NT2/D1 (cell line): ENCODE measurements at regions not wholly inside any gene's neighbourhood (a gene's known extent, or its start where the extent isn't known, plus 50 kb on each side); places are given as distances from the start of the nearest gene placed in this dataset.

Experiments used
- DNase-seq: peaks from one replicate; pipeline ENCODE4 v3.0.0-alpha.2; 2011; ENCODE audit warnings: low read depth, low spot score
- H3K27me3 ChIP-seq: 2 replicates; pipeline ENCODE4 v1.6.0; 2011; ENCODE audit warnings: mild to moderate bottlenecking; ENCODE audit not compliant: insufficient read length, insufficient read depth
- H3K36me3 ChIP-seq: 2 replicates; pipeline ENCODE4 v1.6.1; 2011; ENCODE audit warnings: mild to moderate bottlenecking, low read length, mixed read lengths; ENCODE audit not compliant: insufficient read depth, insufficient read length
- H3K4me1 ChIP-seq: 2 replicates; pipeline ENCODE4 v1.5.1; 2011; ENCODE audit not compliant: insufficient read depth, insufficient read length
- H3K4me3 ChIP-seq: 2 replicates; pipeline ENCODE4 v1.5.1; 2011; ENCODE audit warnings: low read depth; ENCODE audit not compliant: insufficient read length
- H3K9ac ChIP-seq: 2 replicates; pipeline ENCODE4 v1.6.0; 2011; ENCODE audit warnings: low read depth; ENCODE audit not compliant: insufficient read length
- H3K9me3 ChIP-seq: 2 replicates; pipeline ENCODE4 v1.5.1; 2011; ENCODE audit warnings: mild to moderate bottlenecking, low read length; ENCODE audit not compliant: insufficient read depth
- SUZ12 ChIP-seq: IDR thresholded peaks from 2 replicates; pipeline ENCODE4 v1.6.1; 2011; ENCODE audit not compliant: insufficient read length, insufficient read depth; ENCODE audit errors: extremely low read depth
- YY1 ChIP-seq: IDR thresholded peaks from 2 replicates; pipeline ENCODE4 v1.6.1; 2011; ENCODE audit not compliant: insufficient read length, insufficient read depth
- ZNF274 ChIP-seq: IDR thresholded peaks from 2 replicates; pipeline ENCODE4 v1.6.1; 2011; ENCODE audit warnings: mild to moderate bottlenecking, low read depth, low read length

DNA sequence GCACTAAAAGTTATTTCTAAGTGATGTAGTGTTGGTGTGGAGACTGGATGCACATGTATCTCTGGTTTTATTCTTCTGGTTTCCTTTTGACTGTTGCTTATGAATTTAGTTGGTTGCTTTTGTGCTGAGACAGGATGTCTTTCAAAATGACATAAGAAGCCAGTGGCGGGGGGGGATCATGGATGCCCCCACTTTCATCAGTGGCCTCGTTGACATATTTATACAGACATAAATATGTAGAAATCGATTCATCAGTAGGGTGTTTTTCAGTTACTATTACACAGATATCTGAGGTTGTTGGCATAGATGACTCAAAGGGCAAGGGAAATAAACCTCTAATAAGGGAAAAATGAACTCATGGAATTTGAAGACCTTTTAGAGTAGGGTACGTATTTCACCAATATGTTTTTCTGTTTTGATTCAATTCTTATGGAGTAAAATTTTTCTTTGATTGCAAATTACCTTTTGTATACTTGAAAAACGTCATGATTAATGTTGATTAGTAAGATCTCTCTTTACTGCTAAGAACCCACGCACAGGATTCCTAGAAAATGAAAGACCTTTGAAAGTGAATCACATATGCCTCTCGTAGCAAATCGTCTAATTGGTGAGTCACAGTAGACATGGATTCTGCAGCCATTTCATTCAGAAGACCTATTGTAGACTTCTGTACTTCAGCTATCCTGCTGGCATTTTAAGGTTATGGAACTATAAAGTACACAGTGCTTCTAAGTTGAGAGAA lies 97.4 kb upstream of the RBMS3 start:
- no peak overlapping the region for H3K9ac ChIP-seq
- no peaks in the 10 kb centered on the region for H3K4me1 ChIP-seq
- H3K27me3 ChIP-seq: no peaks in the 10 kb centered on the region
- no peak for TF ChIP-seq ZNF274
- TF ChIP-seq SUZ12: no peak
- TF ChIP-seq YY1: no peak
- no peak for DNase-seq
- H3K9me3 ChIP-seq: no peaks in the 10 kb centered on the region
- no peaks in the 10 kb centered on the region for H3K36me3 ChIP-seq
- no peak overlapping the region for H3K4me3 ChIP-seq

DNA sequence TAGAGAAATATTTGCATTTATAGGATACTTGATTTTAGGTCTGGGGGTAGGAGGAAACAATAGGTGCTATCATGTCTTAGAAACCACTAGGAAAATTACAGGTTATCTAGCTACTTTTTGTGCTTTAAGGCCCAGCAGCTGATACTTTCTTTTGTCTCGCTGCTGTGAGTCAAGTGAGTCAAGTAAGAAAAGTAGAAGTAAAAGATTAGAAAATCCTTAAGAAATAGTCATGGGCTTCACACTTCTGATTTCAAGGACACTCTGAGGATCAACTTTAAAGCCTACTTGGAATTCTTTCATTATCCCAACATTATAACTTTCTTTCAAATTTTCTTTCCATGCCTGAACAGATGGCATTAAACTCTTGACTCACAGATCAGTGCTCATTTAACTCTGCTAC lies 95.2 kb upstream of the RBMS3 start:
- DNase-seq: no peak
- Histone ChIP-seq H3K9ac (no peak overlapping the region), H3K4me3 (no peak overlapping the region), H3K4me1 (no peaks in the 10 kb centered on the region), H3K27me3 (no peaks in the 10 kb centered on the region), H3K36me3 (no peaks in the 10 kb centered on the region), H3K9me3 (no peaks in the 10 kb centered on the region)
- no peak for TF ChIP-seq ZNF274
- no peak for TF ChIP-seq YY1
- no peak for TF ChIP-seq SUZ12

DNA sequence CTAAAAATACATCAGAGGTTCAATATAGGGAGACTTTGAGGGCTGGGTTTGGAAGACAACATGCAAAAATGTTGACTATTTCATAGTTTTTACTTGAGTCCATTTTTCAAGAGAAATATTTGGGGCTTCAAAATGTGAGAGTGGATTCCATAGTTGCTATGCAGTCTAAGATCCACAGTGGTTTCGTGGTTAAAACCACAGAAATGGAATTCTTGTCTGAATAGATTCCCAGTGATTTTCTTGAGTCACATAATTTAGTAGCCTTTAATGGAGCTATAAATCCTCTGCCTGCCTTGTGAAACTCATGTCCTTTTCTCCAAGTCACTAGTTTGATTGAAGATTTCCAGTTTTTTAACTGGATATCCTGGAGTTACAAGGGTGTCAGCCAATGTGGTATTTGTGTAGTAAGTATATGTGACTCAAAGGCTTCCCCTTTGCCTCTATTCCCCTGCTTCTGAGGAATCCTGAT lies 94.7 kb upstream of the RBMS3 start:
- no peak for DNase-seq
- Histone ChIP-seq H3K27me3 (no peaks in the 10 kb centered on the region), H3K9me3 (no peaks in the 10 kb centered on the region), H3K4me3 (no peak overlapping the region), H3K9ac (no peak overlapping the region), H3K36me3 (no peaks in the 10 kb centered on the region), H3K4me1 (no peaks in the 10 kb centered on the region)
- TF ChIP-seq YY1: no peak
- TF ChIP-seq SUZ12: no peak
- no peak for TF ChIP-seq ZNF274

DNA sequence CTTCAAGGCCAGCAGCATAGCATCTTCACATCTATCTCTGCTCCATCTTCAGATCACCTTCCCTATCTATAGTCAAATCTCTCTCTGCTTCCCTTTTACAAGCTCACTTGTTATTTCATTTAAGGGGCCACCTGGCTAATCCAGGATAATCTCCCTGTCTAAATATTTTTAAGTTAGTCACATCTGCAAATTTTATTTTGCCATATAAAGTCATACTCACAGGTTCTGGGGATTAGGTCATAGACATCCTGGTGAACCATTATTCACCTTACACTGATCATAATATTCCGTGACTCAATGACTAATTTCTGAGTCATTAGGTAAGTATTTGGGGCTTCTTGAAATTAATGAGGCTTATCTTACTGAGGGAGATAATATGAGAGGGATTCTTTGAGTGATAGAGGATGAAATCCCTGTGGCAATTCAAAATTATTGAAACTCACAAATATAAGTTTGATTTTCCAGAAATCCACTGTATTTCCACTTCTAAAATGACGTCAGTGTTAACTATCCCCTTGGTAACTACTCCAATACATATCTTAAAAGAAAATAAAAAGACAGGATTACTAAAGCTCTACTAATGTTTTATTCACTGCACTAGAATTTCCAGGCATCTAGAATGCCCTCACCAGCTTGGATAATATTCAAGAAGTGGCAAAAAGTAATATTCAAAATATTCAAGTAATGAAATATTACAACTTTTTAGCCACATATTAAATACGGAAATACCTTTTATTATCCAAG lies 93.7 kb upstream of the RBMS3 start:
- no peaks in the 10 kb centered on the region for H3K27me3 ChIP-seq
- no peaks in the 10 kb centered on the region for H3K4me1 ChIP-seq
- no peaks in the 10 kb centered on the region for H3K9me3 ChIP-seq
- TF ChIP-seq YY1: no peak
- TF ChIP-seq SUZ12: no peak
- TF ChIP-seq ZNF274: no peak
- DNase-seq: no peak
- H3K4me3 ChIP-seq: no peak overlapping the region
- no peak overlapping the region for H3K9ac ChIP-seq
- H3K36me3 ChIP-seq: no peaks in the 10 kb centered on the region

DNA sequence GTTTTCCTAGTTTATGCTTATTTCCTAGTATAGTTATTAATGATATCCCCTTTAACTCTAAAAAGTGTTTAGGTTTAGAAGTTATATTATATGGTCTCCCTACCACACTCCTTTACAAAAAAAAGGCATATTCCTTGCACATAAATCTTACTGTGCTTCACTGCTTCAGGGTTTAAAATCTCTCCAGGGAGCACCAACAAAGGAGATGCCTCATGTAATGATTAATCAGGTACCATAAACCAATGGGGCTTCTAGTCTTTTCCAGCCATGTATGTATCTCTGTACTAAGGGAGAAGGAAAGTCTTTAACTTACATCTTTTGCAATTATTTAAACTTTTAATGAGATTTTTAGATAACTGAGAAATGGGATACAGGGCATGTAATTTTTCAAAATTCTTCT lies 91.5 kb upstream of the RBMS3 start:
- H3K36me3 ChIP-seq: no peaks in the 10 kb centered on the region
- no peaks in the 10 kb centered on the region for H3K4me1 ChIP-seq
- H3K4me3 ChIP-seq: no peak overlapping the region
- no peak for DNase-seq
- H3K9ac ChIP-seq: no peak overlapping the region
- no peaks in the 10 kb centered on the region for H3K27me3 ChIP-seq
- TF ChIP-seq ZNF274 (no peak), YY1 (no peak), SUZ12 (no peak)
- H3K9me3 ChIP-seq: peaks cover 10% of the 10 kb centered on the region; the same call in 1 of the 2 replicates

DNA sequence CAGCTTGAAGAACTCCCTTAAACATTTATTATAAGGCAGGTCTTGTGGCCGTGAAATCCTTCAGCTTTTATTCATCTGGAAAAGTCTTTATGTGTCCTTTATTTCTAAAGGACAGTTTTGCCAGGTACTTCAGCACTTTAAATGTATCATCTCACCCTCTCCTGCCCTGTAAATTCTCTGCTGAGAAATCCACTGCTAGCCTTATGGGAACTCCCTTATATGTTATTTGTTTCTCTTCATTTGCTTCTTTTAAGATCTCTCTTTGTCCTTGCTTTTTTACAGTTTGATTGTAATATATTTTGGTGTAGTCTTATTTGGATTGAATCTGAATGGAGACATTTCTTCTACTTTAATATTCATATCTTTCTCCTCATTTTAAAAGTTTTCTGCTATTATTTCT lies 86.7 kb upstream of the RBMS3 start:
- Histone ChIP-seq H3K9me3 (peaks cover 10% of the 10 kb centered on the region; the same call in 1 of the 2 replicates), H3K4me1 (no peaks in the 10 kb centered on the region), H3K36me3 (no peaks in the 10 kb centered on the region), H3K27me3 (no peaks in the 10 kb centered on the region), H3K4me3 (no peak overlapping the region), H3K9ac (no peak overlapping the region)
- DNase-seq: no peak
- no peak for TF ChIP-seq ZNF274
- no peak for TF ChIP-seq SUZ12
- TF ChIP-seq YY1: no peak

DNA sequence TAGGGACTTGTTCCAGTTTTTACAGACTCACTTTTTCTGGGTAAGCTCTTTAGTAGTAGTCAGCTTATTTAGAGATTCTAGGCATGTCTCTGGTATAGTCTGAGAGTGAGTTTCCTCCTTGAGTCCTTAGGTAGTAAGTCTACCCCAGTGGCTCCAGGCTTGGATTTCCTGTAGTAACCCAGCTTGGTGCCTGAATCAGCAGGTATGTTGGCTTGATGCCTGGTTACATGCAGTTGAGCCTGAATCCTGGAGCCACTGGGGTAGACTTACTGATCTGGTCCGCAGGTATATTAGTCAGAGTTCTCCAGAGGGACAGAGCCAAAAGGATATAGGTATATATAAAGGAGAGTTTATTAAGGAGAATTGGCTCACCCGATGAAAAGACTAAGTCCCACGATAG lies 85.8 kb upstream of the RBMS3 start:
- Histone ChIP-seq H3K4me3 (no peak overlapping the region), H3K36me3 (no peaks in the 10 kb centered on the region), H3K27me3 (no peaks in the 10 kb centered on the region), H3K9ac (no peak overlapping the region), H3K4me1 (no peaks in the 10 kb centered on the region), H3K9me3 (peaks cover 10% of the 10 kb centered on the region; the same call in 1 of the 2 replicates)
- TF ChIP-seq YY1 (no peak), ZNF274 (no peak), SUZ12 (no peak)
- no peak for DNase-seq
